ENCODE measurements at regions not wholly inside any gene's neighbourhood (a gene's known extent, or its start where the extent isn't known, plus 50 kb on each side); places are given as distances from the start of the nearest gene placed in this dataset.

DNA sequence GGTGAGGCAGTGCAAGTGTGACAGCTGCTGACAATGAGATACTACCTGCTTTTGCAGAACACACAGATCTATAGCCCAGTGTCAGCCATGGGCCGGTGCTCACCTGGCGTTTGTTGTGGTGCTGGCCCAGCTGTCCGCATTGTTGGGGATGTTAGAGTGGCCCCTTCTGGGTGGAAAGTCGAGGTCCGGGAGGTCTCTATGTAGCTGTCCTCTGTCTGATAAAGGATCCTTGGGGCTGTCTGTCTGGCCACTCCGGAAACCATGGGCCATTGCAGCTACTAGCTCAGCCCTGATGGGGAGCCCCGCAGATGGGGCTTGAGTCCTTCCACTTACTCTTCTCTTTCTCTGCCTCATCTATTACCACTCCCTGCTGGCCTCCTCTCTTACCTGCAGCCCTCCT, 181.5 kb upstream of the TSHZ3 start:
- Histone ChIP-seq H2AFZ (ENCODE audit: low read length) (no peak overlapping the region), H3K79me1 (ENCODE audit: low read depth, low read length) (no peaks in the 10 kb centered on the region), H3K4ac (replicated peaks; ENCODE audit: insufficient read length, low read depth, low read length) (no peak overlapping the region), H3K18ac (ENCODE audit: extremely low read depth, low read length) (no peak overlapping the region), H2AK5ac (ENCODE audit: low read depth, low read length) (no peak overlapping the region), H4K5ac (ENCODE audit: insufficient read length, low read depth, low read length) (no peak overlapping the region), H3K23me2 (ENCODE audit: low read depth, low read length) (no peaks in the 10 kb centered on the region), H3K79me2 (ENCODE audit: control insufficient read depth in 1 of 2, insufficient read depth in 2 of 2, low read length in 2 of 2) (no peaks in the 10 kb centered on the region), H2BK15ac (ENCODE audit: low read length) (no peak overlapping the region), H3K4me2 (ENCODE audit: insufficient read depth in 1 of 2, low read depth in 2 of 2, low read length in 2 of 2) (no peak overlapping the region), H3K36me3 (ENCODE audit: control insufficient read depth in 2 of 4, insufficient read depth in 4 of 4, low read length in 3 of 4) (peaks cover 0 to 3% (median 0%) of the 10 kb centered on the region in 4 experiments; a peak in 1 of 8 replicates), H2BK12ac (ENCODE audit: low read depth, low read length) (no peak overlapping the region), H3K23ac (ENCODE audit: insufficient read length) (no peak overlapping the region), H2BK20ac (ENCODE audit: low read length) (peak overlapping the region; percentile 87; the same call in 1 of the 2 replicates), H4K91ac (replicated peaks; ENCODE audit: insufficient read length, low read length) (no peak overlapping the region), H2BK5ac (ENCODE audit: low read depth, low read length) (no peak overlapping the region; the same call in 1 of the 2 replicates), H3K9me3 (ENCODE audit: insufficient read depth in 2 of 2, low read depth in 1 of 2, low read length in 1 of 2) (peaks cover 4 to 6% of the 10 kb centered on the region in 2 experiments; a peak in 2 of 4 replicates), H4K20me1 (replicated peaks in 1 of 2; ENCODE audit: control insufficient read depth in 1 of 2, insufficient read depth in 2 of 2, low read length in 2 of 2) (no peaks in the 10 kb centered on the region), H4K8ac (ENCODE audit: extremely low read depth, insufficient read depth, low read length) (no peak overlapping the region), H3K14ac (ENCODE audit: insufficient read length) (no peak overlapping the region), H2BK120ac (replicated peaks; ENCODE audit: low read depth, low read length) (no peak overlapping the region), H3K9ac (replicated peaks in 1 of 4; ENCODE audit: extremely low read depth in 1 of 4, low read depth in 3 of 4, low read length in 3 of 4) (no peak overlapping the region), H3K27me3 (replicated peaks in 1 of 4; ENCODE audit: control insufficient read depth in 3 of 4, extremely low read depth in 1 of 4, insufficient read depth in 3 of 4, low read length in 3 of 4) (no peaks in the 10 kb centered on the region), H3K27ac (ENCODE audit: low read depth, low read length) (no peak overlapping the region), H3K4me3 (ENCODE audit: extremely low read depth in 1 of 4, insufficient read depth in 2 of 4, low read depth in 3 of 4, low read length in 4 of 4) (no peak overlapping the region), H3K56ac (replicated peaks; ENCODE audit: insufficient read length, low read depth, low read length) (no peak overlapping the region), H3K4me1 (replicated peaks in 1 of 4; ENCODE audit: control insufficient read depth in 3 of 4, insufficient read depth in 4 of 4, low read length in 3 of 4) (no peaks in the 10 kb centered on the region)
- ChIA-PET POLR2A (ENCODE audit: partially characterized antibody) (no interaction called here), CTCF (ENCODE audit: partially characterized antibody) (interaction anchor here (0.6 to 1.2 kb wide), 3 partner anchors 12 to 128 kb away, joined by 3 read pairs; no protein-coding TSS in a partner anchor)
- FAIRE-seq (no peak), DNase-seq (ENCODE audit: low read depth in 1 of 2, low spot score in 2 of 2) (peak in 1 of 2 experiments; percentile 38)
- WGBS, 2 experiments (ENCODE audit: extremely low coverage in 1 of 2, insufficient coverage in 1 of 2, insufficient read length in 1 of 2, insufficient replicate concordance in 2 of 2, low coverage in 1 of 2, low lambda C conversion rate in 2 of 2, missing lambda C conversion rate in 1 of 2): 90% methylated on average over 7 of the region's 7 CpGs; no CpG with 5 or more reads in 1 of the 2 experiments
- no peak for TF ChIP-seq EGR1 (IDR thresholded peaks at IDR 0.05; ENCODE audit: borderline replicate concordance, low read depth, low read length)
- no peak for TF ChIP-seq SP1 (IDR thresholded peaks at IDR 0.05; ENCODE audit: low read depth, low read length)
- TF ChIP-seq, protein P1, sequence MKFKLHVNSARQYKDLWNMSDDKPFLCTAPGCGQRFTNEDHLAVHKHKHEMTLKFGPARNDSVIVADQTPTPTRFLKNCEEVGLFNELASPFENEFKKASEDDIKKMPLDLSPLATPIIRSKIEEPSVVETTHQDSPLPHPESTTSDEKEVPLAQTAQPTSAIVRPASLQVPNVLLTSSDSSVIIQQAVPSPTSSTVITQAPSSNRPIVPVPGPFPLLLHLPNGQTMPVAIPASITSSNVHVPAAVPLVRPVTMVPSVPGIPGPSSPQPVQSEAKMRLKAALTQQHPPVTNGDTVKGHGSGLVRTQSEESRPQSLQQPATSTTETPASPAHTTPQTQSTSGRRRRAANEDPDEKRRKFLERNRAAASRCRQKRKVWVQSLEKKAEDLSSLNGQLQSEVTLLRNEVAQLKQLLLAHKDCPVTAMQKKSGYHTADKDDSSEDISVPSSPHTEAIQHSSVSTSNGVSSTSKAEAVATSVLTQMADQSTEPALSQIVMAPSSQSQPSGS (IDR thresholded peaks at IDR 0.05; ENCODE audit: low read length): no peak
- no peak for TF ChIP-seq SIRT6 (IDR thresholded peaks at IDR 0.05; ENCODE audit: low read length)
- TF ChIP-seq RFX5 (IDR thresholded peaks at IDR 0.05; ENCODE audit: borderline replicate concordance, low read depth, low read length): no peak
- TF ChIP-seq SRF (IDR thresholded peaks at IDR 0.05; ENCODE audit: low read depth, low read length): no peak
- TF ChIP-seq POLR2AphosphoS5 (IDR thresholded peaks at IDR 0.05; ENCODE audit: low read depth, low read length): no peak
